ENCODE measurements at regions not wholly inside any gene's neighbourhood (a gene's known extent, or its start where the extent isn't known, plus 50 kb on each side); places are given as distances from the start of the nearest gene placed in this dataset.

DNA sequence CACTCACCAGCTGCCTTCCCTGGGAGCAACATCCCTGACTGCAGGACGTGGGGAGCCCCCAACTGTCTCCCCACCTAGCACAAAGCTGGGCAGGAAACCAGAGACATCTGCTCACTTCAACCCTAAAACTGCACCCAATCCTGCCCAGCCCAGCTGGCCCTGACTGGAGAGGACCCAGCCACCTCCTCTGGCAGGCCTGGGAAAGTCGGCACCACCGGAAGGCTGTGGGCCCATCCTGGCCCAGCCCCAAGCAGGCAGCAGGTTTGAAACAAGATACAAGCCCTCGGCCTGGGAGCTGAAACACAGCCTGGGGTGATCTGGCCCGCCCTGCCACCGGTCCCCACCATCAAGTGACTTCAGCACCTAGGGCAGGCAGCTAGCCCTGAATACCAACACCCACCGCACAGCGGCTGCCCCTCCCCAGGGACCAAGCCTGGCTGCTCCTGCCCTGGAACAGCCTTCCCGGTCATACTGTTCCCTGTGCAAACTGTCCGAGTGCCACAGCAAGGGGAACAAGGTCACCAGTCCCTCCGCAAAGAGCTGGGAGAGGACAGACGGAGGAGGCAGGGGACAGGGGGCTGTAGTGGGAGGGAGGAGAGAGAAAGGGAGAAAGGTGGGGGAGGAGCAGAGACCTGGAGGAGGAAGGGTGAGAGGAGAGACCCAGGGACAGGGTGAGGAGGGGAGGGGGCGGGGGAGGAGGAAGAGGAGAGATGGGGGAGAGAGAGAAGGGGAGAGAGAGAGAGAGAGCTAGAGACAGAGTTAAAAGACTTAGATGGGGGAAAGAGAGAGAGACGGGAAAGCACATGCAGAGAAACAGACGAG lies 115.7 kb downstream of the RFLNA start:
- no peak for DNase-seq

GRCh38 chr12:124408822-124409517 lies 114.1 kb downstream of the RFLNA start:
- DNase-seq: no peak

- DNase-seq: no peak
Observed at GRCh38 chr12:124407074-124407473, 112.2 kb downstream of the RFLNA start.

DNA sequence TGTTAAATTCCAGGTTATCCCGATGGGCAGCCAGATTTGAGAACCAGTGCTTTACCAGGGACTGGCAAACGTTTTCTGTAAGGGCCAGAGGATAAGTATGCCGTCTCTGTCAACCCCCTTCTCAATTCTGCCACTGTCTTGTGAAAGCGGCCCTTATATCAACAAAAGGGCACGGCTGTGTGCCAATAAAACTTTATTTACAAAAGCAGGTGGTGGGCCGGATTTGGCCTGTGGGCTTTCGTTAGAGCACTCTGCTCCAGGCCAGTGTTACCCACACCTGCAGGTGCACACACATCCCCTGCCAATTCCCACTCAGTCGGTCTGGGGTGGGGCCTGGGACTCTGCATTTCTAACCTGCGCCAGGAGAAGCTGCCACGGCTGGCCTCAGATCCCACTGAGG lies 111.2 kb downstream of the RFLNA start:
- no peak for DNase-seq

GRCh38 chr12:124405592-124405991 lies 110.7 kb downstream of the RFLNA start:
- no peak for DNase-seq

- DNase-seq: no peak
Observed at GRCh38 chr12:124405151-124405550, 110.3 kb downstream of the RFLNA start.

DNA sequence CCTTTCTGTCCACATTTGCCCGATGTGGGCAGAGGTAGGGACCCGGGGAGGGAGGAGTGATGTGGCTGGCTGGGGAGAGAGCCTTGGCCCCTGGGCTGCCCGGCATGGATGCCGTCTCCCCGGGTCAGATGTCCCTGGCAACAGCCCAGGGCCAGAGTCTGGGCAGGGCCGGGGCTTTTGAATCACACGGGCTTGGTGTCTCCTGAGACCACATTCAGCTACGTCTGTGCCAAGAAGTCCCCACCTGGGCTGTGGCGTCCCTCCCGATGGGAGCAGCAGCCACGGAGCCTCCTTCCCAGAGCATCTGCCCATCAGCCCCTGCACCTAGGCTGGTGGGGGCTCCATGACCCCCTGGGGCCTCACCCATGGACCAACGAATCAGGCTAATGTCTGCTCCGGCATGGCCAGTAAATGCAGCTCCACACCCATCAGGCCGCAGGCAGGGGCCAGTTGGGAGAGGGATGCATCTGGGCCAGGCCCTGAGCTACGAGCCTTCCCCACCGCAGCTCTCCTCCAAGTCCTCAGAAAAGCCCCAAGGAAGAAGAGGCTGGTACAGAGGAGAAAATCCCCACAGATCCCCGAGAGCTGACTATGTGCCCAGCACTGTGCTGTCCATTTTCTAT lies 109.4 kb downstream of the RFLNA start:
- DNase-seq: no peak

DNA sequence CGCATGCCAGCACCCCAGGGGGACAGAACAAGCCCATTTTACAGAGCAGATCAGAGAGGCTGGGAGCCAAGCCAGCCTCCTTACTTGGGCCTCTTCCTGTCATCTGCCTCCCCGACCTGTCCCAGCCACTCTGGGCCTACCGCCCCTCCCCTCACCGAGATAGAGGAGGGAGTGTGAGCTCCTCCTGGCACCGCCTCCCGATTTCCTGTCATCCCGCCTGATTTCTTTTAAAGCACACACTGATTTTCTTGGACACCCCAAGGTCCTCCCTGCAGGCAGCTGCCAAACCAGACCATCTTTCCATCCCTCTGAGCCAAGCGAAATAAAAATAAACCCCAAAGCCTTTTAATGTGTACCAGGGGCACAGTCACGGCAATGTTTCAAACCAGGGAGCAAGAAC lies 108.4 kb downstream of the RFLNA start:
- no peak for DNase-seq

GRCh38 chr12:124402248-124403066 lies 107.6 kb downstream of the RFLNA start:
- no peak for DNase-seq

GRCh38 chr12:124401704-124402221 lies 106.9 kb downstream of the RFLNA start:
- DNase-seq: no peak

GRCh38 chr12:124400124-124400523 lies 105.2 kb downstream of the RFLNA start:
- DNase-seq: no peak

GRCh38 chr12:124399622-124400021 lies 104.7 kb downstream of the RFLNA start:
- DNase-seq: no peak

DNA sequence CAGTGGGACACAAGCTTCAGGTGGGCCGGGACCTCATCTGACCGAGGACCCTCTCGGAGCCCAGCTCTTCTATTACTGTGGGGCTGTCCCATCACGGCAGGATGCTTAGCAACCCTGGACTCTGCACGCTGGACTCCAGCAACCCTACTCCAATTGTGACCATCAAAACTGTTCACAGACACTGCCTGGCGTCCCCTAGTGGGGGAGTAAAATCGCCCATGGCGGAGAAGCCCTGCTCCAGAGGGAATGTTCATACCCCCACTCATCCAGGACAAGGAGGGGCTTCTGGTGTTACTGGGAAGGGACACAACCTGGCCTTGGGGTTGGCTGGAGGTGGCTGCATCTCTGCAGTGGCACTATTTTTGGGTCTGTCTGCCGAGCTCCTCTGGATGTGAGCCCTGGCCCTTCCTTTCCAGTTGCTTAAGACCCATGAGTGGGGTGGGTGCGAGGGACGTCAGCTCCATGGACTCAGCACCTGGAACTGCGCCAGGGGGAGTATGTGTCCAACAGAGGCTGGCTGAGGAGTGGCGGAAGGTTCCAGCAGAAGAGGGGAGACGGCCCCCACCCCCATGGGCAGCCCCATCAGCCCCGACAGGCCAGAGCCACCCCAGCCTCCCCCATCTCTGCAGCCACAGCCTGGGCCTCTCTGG lies 103.8 kb downstream of the RFLNA start:
- no peak for DNase-seq

DNA sequence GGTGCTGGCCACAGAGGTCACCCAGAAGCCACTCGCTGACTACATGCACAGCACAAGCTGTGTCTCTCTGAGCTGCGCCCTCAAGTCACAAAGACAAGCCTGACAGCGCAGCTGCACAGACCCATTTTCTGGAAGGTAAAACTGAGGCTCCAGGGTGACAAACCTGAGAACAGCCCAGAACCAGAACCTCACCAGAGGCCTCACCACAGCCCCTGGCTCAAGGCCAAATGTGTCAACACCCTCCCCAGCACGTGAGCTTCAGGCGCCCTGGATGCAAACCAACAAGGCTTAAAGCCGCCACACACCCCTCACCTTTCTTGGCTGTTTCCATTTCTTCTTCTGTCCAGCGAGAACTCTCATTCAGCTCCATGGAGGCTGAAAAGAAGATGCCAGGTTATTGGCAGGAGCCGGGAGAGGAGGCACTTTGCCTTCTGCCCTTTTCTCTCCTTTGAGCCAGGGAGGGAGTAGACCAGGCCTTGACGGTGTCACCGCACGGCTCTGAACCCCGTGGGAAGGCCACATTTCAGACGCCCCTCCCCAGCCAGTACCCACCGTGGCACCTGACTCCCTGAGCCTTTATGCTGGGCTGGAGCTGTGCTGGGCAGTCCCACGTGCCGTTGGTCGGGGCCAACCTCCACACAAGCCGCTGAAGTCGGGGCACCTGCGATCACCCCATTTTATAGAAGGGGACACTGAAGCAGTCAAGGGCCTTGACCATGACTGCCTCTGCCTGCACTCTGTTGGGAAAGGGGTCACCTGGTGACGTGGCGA lies 103.1 kb downstream of the RFLNA start:
- DNase-seq: peak in 2 of 3 experiments; percentile 29 to 61

- no peak for DNase-seq
Observed at GRCh38 chr12:124397399-124397679, 102.4 kb downstream of the RFLNA start.

DNA sequence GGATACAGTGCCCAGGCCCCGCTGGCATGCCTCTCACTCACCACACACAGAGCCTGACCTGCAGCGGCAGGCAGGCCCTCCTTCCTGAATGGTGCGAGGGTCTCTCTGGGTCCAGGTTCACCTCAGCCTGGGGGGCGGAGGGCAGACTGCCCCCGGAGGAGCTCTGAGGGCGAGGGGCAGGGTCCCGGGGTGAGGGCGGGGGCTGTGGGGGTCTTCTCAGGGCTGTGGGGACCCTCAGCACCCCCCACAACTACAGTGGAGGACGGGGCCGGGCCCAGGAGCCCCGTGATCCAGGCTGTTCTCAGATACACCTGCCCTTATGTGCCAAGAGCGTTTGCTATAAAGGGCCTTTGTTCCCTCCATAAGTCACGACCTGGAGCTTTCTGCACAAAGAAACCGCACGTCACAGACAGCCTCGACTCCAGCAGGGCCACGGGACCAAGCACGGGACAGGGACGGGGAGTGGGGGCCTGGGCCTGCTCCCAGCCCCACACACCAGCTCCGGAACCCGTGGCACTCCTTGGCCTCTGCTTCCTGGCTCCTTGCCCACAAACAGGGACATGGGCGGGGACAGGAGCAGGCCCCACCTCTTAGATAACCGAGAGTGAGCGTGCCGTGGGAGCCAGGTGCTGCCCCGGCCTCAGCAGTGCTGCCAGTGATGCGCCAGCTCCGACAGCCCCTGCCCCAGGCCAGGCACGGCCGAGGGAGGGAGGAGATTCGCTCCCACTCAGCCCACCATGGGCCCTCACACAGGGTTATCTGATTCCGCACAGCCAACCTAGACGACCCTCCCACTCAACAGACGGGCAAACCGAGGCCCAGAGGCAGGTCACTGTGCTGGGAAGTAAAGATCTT lies 101.9 kb downstream of the RFLNA start:
- DNase-seq: peak; percentile 27 to 82 (median 74)

DNA sequence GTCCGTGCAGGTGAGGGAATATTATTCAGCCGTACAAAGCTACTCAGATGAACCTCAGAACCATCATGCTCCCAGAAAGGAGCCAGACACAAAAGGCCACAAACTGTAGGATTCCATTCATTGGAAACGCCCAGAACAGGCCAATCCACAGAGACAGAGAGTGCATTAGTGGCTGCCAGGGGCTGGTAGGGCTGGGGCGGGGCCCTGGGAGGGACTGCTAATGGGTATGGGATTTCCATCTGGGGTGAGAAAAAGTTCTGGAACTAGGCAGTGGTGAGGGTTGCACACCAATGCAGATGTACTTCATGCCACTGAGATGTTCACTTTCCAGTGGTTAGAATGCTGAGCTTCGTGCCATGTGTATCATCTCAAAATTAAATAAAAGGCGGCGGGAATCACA lies 101.1 kb downstream of the RFLNA start:
- DNase-seq: peak in 2 of 3 experiments; percentile 37 to 50

DNA sequence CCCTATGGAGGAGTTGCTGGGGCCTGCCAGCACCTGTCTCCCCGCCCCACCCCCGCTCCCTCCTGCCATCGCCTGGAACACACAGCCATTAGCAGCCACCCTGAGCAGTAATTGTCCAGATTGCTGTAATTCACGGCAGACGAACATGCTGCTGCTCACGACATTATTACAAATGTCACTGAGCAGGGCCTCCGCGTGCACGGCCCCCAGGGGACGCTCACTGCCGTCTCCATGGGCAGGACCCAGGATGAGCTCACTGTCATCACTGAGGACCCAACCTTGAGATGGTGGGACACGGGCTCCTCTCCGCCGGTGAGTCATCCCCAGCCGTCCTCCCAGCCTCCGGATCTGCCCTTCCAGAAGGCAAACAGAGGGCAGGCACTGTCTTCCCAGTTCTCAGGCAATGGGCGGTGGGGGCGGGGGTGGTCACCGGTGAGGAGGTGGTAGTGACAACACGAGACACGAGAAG lies 100.4 kb downstream of the RFLNA start:
- peak in 2 of 3 experiments; percentile 89 to 96 for DNase-seq

- no peak for DNase-seq
Observed at GRCh38 chr12:124394462-124395128, 99.7 kb downstream of the RFLNA start.

- no peak for DNase-seq
Observed at GRCh38 chr12:124393831-124394230, 98.9 kb downstream of the RFLNA start.
